GM18867 (cell line): ENCODE measurements at regions not wholly inside any gene's neighbourhood (a gene's known extent, or its start where the extent isn't known, plus 50 kb on each side); places are given as distances from the start of the nearest gene placed in this dataset.

Experiments used
- ATAC-seq: cut with Tn5 transposase; IDR thresholded peaks from one replicate; pipeline ENCODE4 v1.9.1; 2021; ENCODE audit warnings: mild to moderate bottlenecking, moderate library complexity; ENCODE audit not compliant: unreplicated experiment

DNA sequence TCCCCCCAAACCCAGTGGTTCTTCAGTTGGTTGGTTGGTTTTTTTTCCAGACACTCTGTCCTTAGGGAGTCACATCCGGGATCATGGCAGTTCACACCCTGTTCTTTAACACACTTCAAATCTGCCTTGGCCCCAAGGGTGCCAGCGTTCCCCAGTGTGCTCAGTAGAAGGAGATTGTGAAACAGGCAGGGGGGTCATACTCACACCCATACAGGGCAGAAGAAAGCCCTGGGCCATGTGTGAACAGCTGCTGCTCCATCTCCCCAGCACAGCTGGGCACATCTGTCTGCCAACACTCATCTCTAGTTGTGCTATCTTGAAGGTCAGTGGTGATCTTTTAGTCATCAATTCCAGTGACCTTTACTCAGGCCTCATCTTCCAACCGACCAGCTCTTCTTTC lies 64.4 kb upstream of the FUT8 start:
- no peak for ATAC-seq

DNA sequence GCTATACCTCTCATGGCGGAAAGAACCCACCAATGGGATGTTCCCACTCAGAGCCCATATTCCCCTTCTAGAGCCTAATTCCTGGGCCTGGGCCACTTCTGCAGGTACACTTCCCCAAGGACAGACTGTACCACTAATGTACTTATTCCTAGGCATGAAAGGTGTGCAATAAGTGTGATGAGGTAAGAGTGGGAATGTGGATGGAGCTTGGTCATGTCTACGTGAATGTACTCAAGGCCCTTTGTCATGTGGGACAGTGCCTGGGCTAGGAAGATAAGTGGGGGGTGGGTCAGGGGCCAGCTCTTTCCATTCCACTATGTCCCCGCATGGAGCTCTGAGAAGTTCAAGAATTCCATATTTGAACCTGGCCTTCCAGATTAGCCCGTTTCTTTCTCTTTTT lies 63.4 kb upstream of the FUT8 start:
- ATAC-seq = no peak

DNA sequence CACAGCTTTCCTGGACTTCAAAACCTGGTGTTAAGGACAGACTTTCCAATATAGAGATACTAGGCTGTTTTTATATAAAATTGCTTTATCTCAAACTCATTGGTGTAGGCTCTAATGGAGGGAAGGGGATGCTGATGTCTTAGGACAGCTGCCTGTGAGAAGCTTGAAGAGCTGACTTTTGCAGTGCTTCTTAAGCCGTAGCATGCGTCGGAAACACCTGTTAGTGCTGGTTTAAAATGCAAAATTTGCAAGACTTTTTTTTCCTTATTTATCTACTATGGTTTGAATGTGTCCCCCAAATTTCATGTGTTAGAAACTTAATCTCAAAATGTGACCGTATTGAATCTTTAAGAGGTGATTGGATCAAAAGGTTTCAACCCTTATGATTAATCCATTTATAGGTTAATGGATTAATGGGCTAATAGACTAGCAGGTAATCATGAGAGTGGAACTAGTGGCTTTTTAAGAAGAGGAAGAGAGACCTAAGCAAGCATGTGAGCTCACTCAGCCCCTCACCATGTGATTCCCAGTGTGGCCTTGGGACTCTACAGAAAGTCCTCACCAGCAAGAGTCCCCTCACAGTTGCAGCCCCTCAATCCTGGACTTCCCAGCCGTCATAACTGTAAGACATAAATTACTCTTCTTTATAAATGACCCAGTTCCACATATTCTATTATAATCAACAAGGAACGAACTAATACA lies 60.9 kb upstream of the FUT8 start:
- ATAC-seq = peak; percentile 47

DNA sequence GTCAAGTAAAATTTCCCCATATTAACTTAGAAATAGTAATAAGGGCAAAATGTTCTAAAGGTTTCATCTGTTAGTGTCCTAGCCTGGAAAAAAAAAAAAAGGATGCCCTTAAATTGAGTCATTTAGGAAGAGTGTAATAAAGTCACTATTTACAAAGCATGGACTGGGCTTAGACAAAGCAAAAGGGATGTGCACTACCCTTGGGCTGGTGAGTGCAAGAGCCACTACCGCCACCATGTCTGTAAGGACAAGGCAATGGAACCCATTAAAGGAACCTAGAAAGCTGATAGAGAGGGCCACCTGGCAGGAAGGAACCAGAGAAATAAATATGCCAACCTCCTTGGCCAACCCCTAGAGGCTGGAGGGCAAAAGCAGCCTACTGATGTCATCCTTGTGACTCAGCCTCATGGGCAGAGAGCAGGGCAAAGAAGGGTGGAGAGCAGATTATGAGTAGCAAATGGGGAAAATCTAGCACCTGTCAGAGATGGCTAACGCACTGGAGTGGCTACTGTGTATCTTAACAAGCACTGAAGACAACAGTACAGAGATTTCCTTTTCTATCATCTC lies 59.5 kb upstream of the FUT8 start:
- no peak for ATAC-seq

DNA sequence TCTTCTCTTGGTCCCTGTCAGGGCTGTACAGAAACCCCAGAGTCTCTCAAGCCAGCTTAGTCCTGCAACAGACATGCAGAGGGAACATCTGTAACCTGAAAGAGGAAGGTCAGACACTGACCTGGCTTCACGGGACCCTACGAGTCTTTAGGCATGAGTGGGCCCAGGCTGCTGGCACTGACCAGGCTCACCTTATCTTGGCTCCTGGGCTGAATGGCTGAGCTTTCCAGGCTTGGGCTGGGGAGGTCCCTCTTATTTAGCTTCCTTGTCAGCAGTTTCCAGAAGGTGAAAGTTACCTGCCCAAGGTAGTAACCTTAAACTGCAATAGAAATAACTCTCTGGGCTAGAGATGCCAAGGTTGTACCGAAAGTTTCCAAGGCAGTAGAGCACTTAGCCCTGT lies 58.4 kb upstream of the FUT8 start:
- ATAC-seq = no peak

DNA sequence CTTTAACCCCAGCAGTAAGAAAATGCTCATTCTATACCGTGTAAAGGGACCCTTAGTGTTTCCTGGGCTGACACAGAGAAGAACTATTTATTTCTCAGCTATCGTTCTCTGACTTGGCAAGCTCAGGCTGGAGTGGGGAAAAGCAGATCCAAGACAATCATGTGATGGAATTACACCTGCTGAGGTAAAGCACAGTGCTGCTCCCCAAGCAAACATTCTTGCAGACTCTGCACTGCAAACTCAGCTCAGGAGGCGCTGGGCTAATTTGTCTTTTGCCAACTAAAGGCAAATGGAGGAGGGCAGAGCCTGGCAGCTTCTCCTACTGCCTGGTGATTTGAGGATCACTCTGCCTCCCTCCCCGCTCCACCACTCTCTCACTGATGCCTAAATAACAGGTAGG lies 57.8 kb upstream of the FUT8 start:
- ATAC-seq = no peak

DNA sequence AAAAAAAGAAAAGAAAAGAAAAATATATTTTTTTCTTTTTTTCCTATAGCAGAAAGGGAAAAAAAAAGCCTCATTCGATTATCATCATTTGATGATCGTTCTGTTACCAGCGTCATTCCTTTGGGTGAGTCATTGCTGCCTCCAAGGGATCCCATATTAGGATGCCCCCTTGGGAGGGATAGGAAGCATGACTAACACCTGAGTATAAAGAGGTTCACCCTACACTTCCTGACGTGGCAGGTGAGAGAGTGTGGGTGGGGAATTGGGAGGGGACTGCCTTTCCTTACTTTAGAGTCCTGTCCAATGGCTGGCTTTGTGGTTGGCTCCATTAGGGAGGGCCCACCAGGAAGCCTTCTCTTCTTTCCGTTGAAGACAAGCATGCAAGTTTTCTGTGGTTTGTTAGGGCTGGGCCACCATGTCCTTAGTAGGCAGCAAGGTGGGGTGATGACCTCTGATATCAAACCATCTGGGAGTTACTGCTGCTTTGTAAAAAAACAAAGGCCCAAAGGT lies 56.1 kb upstream of the FUT8 start:
- no peak for ATAC-seq

DNA sequence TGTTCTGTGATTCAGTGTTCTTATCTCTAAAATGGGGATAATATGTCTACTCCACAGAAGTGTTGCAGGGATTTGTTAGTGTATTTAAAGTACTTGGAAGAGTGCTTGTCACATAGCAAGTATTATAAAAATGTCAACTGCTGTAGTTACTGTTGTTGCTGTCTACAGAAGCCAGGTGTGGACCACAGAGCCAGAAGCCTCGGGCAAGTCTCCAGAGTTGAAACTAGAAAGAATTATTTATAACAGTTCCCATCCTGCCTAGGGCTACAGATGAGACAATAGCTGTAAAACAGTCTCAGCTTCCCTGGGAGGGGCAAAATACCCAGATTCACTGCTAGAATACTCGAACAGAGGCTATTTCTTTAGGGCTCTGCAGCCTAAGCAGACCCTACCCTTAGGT lies 55.4 kb upstream of the FUT8 start:
- ATAC-seq = no peak

DNA sequence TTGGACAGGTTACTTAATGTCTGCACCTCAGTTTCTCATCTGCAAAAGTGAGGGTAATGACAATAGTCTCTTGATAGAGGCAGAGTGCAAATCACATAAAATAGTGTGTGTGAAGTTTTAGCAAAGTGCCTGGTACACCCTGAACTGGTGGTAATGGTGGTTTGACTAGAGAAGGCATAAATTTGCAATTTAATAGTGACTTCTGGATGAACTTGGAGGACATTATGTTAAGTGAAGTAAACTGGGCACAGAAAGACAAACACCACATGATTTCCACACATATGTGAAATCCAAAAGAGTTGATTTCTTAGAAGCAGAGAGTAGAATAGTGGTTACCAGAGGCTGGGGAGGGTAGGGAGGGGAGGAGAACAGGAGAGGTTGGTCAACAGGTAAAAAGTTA lies 54.8 kb upstream of the FUT8 start:
- no peak for ATAC-seq

DNA sequence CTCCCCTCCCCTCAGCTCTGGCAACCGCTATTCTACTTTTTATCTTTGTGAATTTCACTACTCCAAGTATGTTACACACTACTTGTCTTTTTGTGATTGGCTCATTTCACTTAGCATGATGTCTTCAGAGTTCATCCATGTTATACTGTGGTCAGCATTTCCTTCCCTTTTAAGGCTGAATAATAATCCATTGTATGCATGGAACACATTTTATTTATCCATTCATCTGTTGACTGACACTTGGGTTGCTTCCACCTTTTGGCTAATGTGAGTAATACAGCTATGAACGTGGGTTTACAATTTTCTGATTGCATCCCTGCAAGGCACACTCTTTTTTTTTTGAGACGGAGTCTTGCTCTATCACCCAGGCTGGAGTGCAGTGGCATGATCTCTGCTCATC lies 53.0 kb upstream of the FUT8 start:
- ATAC-seq = no peak

DNA sequence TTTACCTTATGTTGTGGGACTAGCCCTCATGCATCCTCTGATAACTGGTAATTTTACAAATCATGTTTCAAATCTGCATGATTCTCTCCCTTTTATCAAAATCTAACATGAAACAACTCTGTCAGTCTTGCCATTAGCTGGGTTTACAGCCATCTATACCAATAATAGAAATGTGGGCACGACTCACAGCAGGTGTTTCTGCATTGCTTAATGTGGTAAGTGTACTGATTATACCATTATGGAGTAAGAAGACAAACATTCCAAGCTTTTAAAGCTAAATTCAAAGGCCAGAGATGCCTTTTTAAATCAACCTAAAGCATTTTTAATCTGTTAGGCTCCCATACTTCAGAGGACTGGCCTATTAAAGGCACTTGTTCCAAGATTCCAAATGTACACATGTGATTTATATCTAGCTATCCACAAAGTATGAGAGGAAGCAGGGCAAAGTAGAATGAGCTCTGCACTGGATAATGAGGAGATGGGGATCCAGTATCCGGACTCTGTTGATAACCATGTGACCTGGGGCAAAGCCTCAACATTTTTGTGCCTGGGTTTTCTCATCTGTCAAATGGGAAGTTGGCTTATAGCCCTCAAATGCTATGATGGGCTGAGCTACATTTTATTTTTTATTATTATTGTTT lies 52.3 kb upstream of the FUT8 start:
- ATAC-seq = no peak

DNA sequence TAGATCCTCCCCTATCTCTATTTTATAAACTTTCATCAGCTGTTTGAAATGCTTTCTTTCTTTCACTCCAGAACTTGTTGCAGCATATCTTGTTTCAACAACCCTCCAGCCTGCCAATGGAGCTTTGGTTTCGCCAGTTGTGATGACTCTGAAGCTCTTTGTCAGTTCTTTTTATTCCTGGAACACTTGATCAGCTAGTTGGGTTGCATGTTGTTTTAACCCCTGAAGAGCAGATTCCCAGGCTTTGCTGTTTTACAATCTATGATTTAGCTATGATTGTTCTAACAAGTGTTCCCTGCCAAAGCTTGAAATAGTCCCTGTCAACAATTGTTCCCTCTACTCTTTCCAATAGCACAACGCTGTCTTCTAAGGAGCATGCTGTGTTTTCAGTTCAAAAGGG lies 50.6 kb upstream of the FUT8 start:
- ATAC-seq = no peak
